22Rv1 (cell line): ENCODE measurements at regions not wholly inside any gene's neighbourhood (a gene's known extent, or its start where the extent isn't known, plus 50 kb on each side); places are given as distances from the start of the nearest gene placed in this dataset.

Experiments
- ZFX ChIP-seq: fragments of 450-650 bp; IDR thresholded peaks from 2 replicates; pipeline ENCODE4 v1.6.1; 2017; ENCODE audit warnings: antibody characterized with exemption, borderline replicate concordance
- TF ChIP-seq, protein P1 (sequence below): fragments of 450-650 bp; IDR thresholded peaks from 2 replicates; pipeline ENCODE4 v1.5.1; 2017; ENCODE audit warnings: mild to moderate bottlenecking

GRCh38 chr11:113562576-113562975 lies 87.4 kb upstream of the DRD2 start:
- TF ChIP-seq, protein P1, sequence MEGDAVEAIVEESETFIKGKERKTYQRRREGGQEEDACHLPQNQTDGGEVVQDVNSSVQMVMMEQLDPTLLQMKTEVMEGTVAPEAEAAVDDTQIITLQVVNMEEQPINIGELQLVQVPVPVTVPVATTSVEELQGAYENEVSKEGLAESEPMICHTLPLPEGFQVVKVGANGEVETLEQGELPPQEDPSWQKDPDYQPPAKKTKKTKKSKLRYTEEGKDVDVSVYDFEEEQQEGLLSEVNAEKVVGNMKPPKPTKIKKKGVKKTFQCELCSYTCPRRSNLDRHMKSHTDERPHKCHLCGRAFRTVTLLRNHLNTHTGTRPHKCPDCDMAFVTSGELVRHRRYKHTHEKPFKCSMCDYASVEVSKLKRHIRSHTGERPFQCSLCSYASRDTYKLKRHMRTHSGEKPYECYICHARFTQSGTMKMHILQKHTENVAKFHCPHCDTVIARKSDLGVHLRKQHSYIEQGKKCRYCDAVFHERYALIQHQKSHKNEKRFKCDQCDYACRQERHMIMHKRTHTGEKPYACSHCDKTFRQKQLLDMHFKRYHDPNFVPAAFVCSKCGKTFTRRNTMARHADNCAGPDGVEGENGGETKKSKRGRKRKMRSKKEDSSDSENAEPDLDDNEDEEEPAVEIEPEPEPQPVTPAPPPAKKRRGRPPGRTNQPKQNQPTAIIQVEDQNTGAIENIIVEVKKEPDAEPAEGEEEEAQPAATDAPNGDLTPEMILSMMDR, result no peak
- TF ChIP-seq ZFX, result no peak
